Stimulated activated CD8-positive, alpha-beta memory T cell treated with anti-CD3 and anti-CD28 coated beads, Interleukin-4, amount 100 ng/mL, for 1 hour (primary cell): ENCODE measurements at regions not wholly inside any gene's neighbourhood (a gene's known extent, or its start where the extent isn't known, plus 50 kb on each side); places are given as distances from the start of the nearest gene placed in this dataset.
A peak's percentile ranks its signal among the peaks of the same experiment; 100 is the strongest.

Experiments used
- DNase-seq, 2 donors: peaks; one replicate each; pipeline ENCODE4 v3.0.0-alpha.2; 2020; ENCODE audit warnings: low read depth in 2 of 2, low spot score in 1 of 2

DNA sequence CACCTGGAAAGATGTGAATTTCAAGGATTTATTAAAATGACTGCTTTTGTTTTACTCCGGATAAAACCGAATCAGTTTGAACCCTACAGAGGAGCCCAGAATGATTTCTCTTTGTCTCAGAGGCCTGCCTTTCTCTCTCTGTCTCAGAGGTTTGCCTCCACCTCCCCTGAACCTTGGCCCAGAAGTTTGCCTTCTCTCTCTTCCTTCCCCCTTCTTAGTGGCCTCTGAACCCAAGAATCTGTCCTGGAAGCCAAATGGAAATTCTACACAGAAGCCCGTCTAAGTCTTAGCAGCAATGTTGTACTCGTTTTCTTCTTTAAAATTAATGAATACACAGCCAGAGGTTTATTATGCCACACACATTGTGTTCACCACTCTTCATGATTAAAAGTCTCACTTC is 200.7 kb downstream of the SOCS6 start:
- no peak for DNase-seq

DNA sequence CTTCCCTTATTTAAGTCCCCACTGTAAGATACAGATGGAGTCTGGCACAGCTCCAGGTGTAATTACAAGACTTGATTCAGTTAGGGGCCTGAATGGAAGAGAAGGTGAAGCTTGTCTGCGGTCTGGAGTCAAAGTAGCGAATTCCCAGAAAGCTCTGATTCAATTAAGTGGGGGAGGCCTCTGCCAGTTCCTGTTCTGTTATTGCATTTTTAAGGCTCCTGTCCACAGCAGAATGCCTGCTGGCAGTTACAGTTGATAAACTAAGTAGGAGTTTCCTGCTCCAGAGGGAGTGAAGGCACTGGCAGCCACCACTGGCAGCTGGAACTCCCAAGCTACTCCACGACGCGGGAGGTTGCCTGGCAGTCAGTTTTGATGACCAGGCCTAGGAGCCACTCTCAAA is 181.1 kb downstream of the SOCS6 start:
- no peak for DNase-seq

DNA sequence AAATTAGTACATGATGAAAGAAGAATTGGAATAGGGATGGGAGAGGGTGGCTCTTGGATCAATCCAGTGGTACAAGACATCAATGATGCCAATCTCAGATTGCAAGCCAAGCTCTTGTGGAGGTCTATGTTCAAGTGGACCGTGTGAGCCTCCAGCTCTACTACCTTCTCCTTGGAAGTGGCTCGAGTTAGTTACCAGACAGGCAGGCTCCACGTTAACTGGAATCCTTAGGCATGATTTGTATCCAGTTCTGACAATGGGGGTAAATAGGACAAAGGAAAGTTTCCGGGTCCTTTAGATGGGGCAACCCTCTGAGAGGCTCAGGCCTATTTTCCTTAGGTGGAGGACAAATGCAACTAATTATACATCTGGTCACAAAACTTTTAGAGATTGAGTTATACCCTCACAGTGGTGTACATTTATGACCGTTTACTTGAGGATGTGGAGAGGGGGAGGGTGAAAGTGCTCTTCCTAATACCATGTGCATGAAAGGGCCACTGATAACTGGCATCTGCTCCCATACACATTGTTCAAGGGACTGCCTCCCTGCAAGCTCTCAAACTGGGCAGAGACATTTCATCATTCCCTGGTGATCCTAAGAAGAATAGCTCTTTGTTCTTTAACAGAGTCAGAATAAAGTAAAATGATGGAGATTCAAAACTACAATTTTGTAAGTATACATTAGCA is 180.2 kb downstream of the SOCS6 start:
- DNase-seq, result no peak

DNA sequence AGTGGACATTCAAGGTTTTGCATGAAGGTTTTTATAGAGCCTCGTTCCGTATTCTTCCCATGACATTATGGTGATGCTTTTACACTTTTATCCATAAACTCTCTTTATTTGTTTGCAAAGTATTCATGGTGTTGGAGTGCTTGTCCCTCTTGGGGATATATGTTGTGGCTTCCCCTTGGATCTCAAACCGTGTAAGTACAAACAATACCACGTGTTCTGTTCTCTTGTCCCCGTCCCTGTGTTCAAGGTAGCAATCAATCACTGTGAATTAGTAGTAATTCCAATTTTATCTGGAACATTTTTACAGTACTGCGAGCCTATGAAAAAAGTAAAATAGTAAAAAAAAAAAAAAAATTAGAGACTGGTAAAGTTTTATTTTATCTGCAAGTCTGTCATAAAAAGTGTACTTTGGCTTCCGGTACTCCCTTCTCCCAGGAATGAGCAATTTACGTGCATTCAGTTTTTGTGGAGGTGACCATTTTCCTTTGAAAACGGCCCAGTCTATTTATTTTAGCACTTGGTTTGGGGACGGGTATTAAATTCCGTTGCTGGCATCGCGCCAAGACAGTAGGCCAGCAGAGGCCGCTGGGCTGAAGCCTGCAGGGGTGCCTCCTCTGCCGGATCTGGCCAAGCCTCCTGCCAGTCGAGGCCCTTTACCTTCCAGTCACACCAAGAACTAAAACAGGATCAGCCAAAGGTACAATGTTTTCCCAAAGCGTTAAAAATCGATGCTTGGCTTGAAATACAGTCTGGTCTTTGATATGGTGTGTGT is 175.7 kb downstream of the SOCS6 start:
- DNase-seq, result no peak

DNA sequence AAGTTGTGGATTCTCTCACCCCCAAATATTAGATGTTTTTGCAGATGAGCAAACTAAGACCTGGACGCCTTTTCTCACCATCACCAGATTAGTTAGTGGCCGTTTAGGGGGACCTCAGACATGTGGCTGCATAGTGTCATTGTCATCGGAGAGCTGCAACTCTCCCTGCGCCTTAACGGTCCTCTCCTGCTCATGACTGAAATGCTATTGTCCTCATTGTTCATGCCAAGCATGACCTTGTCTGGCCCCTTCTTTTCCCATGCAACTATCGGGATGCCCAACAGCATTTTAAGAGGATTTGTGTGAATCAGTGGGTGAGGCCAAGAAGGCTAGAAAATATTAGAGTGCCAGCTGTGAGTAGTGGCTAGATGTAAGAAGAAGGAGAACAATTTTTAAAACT is 174.2 kb downstream of the SOCS6 start:
- DNase-seq, result no peak

DNA sequence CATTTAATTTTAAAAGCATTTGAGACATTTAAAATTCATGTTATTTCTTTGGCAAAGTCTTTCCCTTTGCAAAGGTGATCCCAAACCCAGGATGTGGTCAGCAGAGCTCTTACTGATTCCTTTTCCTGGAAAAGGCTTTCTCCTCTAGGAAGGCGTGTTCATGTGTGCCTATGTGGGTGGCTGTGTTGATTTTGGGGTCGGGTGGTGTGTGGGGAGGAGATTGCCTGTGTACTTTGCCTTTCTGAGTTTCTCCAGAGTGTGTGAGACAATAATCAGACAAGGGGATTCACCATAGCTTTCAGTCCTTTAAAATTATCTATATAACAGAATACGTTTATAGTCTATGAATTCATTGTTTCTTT is 173.2 kb downstream of the SOCS6 start:
- DNase-seq, result no peak

DNA sequence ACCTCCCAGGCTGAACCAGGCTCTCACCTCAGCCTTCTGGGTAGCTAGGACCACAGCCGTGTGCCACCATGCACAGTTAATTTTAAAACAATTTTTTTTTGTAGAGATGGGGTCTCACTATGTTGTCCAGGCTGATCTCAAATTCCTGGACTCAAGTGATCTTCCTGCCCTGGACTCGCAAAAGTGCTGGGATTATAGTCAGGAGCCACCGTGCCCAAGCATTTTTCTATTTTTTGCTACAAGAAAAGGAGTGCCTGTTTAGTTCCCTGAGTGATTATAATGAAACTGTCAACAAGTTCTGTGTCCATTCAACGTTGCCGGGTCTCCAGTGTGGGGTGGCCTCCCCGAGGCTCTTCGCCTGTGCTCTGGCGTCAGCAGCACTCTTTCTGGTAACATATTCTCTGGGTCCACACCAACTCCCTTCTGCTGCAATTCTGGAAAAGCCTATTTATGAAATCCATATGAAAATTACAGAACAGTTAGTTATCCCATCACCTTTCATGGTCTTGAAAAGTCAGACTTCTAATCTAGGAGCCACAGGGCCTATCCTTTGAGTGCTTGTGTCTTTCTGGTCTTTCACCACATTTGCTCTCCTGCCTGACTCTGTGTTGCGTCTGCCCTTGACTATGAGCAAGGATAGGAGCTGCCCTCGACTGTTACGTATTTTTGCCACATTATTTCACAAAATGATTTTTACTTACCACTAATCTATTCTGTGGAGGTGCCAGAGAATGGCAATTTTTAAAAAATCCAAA is 172.7 kb downstream of the SOCS6 start:
- DNase-seq, result no peak

DNA sequence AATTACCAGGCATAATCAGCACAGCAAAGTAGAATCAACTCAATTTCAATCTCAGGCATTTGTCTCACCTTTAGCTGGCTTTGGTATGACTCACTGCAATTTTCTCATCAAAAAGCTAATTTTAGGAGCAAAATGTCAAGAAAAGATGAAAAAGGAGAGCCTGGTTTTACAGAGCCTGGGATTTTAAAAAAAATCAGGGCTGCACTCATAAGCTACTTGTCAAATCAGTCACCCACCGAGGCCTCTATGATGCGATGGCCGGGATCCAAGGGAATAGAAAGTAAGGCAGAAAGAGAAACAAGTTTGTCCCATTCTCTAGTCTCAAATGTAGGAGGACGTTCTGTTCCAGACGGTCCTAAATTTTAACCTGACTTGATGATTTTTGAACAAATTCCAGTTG is 170.9 kb downstream of the SOCS6 start:
- DNase-seq, result no peak

DNA sequence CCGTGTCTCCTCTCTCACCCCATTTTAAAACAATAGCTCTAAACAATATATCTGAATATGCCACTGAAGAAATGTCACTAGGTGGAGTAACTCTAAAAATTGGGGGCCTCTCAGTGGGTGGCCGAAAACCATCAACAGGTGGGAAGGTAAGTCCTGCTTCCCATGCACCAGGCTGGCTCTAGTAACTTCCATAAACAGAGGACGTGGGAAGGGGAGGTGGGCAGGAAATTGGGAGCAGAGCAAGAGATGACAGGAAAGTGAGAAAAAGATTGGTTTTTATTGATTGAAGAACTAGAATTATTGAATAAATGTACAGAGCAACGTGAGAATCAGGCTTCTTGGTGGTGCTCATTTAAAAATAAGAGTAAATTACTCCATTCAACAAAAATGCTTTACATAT is 170.4 kb downstream of the SOCS6 start:
- DNase-seq, result no peak

DNA sequence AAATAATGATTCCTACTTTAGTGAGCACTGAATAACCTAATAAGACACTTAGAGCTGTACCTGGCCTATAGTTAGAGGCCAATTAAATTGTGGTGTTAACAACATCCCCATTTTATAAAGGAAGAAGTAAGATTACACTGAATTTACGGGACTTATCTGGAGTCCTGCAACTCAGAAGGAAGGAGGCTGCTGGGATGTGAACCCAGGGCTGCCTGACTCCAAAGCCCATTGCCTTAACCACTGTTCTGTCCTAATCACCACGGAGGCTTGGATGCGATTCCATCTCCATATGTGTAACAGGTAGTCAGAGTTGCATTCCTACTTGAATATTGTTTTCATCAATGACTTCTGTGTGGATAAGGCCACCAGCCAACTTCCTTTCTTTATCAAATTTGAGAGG is 168.9 kb downstream of the SOCS6 start:
- DNase-seq, result no peak

DNA sequence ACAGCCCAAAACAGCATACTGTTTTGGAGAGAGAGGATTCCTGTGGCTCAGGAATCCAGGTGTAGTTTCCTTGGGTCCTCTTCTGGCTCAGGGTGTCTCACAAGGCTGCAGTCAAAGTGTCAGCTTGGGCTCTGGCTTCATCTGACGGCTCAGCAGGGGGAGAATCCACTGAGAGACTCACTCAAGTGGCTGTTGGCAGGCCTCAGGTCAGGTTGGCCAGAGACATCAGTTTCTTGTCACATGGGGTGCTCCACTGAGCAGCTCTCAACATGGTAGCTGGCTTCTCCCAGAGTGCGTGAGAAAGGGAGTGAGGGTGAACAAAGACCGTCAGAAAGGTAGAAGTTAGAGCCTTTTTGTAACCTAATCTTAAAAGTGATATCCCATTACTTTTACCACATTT is 168.4 kb downstream of the SOCS6 start:
- no peak for DNase-seq

DNA sequence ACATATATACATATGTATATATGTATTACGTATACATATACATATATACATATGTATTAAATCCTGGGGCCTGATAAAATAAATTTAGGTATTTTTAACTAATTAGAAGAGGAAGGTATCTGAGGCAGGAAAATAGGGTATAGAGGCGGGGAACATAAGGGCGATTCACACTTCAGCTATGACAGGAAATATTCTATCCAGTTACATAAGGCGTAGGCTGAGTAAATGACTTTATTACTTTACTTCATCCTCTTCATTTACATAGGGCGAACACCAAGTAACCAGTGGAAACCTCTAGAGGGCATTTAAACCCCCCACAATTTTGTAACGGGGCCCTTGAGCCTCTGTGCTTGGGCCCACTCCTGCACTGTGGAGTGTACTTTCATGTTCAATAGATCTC is 167.5 kb downstream of the SOCS6 start:
- DNase-seq, result no peak

DNA sequence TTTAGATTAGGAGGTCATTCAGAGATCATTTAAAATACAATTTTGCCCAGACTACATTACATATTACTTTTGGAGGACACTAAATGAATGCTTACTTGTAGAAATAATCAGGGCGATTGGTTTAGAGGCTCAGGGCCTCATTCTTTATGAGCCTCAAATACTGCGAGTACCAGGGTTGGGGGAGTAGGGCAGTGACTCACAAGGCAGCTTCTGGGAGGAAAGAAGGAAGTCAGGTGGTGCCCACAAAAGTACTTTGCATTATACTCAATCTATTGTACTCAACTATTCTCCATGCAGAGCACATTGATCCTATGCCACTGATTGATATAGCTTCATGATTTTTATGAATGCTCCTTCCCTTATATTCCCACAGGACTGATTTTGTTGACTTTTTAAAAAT is 166.9 kb downstream of the SOCS6 start:
- DNase-seq, result no peak

DNA sequence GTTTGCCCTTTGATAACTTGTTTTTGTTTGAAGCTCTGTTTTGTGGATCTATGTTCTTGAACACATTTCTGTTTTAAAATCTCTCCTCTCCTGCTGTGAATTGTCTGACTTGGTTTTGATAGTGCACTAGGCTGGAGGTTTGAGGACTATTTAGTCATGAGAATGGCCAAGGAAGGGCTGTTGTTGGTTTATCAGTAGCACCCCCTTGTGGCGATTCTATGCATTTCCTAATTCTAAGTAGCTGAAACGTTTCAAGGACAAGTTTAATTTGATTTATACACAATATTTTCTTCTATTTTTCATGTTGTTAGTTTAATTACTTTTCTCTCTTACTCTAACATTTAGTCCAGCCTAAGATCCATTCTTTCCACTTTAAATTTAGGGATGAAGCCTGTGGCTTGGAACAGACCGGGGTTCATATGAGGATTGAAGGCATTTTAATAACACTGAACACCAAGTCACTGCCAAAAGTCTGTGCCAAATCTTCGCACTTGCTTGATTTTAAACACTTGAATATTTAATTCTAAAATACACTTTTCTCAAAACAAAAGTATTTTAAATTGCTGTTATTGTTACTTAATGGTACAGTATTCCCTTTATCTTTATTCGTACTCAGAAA is 166.0 kb downstream of the SOCS6 start:
- DNase-seq, result peak in 1 of 2 donors; percentile 5

DNA sequence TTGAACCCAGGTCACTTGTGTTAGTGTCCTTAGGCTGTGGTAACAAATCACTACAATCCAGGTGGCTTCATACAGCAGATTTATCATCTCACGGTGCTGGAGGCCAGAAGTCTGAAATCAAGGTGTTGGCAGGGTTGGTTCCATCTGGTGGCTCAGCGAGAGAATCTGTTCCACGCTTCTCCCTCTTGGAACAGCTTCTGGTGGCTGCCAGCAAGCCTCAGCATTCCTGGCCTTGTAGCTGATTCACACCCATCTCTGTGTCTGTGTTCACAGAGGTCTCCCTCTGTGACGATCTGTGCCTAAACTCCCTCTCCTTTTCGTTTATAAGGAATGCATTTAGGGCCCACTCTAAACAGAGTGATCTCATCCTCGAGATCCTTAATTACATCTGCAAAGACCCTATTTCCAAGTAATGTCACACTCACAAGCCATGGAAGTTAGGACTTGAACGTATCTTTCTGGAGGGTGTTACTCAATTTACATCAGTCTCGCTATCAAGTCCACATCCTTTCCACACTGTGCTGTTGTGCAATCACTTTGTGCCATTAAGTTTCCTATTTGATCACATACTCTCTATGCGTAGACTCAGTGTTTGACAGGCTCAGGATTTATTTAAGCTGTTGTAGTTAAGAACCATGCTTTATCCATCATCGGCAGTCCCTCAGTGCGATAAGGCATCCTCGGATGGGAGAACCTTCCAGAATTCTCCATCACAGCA is 164.4 kb downstream of the SOCS6 start:
- no peak for DNase-seq

DNA sequence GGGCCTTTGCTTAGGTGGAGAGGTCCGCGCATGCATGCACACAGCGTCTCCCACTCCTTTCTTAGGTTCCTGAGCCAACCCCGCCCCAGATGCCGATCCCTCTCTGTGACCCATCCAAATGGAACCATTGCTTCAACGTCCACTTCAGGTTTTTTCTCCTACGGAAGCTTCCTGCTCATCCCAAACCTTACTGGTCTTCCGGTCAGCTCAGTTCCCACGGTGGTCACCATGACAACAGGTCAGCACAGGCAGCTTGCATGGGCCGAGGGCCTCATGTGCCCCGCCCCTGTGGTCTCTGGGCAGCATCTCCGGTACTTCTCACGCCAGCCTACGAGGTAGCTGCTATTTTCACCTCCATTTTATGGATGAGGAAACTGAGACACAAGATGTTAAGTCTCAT is 163.7 kb downstream of the SOCS6 start:
- DNase-seq, result no peak

DNA sequence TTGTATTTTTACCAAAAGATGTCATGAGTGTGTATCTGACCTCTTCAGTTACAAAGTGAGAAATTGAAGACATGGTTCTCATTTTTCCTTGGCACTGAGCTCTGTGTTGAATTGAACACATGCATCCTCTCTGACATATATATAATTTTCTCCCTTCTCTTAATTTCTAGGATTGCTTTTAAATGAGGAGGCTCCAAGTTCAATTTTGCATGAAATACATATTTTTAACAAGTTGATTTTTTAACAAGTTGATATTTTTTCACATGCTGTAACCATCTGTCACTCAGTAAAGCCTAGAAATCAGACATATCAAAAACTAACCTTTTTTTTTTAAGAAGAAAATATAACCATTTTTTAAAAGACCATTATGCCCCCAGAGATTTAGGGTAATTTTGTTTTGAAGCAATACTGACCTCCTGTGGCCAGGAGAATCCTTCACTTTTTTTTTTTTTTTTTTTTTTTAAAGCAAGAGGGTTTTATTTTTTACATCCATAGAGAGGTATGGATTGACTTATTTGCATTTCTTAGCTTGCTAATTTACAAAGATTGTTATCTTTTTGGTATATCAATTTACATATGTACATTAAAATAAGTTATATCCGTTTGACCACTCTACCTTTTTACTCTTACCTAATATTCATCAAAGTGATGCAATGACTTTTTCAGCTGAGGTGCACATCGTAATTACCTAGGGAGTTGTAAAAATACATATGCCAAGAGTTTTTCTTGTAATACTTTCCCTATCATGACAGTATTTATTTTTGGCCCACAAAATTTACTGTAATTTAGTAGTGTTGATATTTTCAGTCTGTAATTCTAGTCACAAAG is 161.8 kb downstream of the SOCS6 start:
- DNase-seq, result no peak

DNA sequence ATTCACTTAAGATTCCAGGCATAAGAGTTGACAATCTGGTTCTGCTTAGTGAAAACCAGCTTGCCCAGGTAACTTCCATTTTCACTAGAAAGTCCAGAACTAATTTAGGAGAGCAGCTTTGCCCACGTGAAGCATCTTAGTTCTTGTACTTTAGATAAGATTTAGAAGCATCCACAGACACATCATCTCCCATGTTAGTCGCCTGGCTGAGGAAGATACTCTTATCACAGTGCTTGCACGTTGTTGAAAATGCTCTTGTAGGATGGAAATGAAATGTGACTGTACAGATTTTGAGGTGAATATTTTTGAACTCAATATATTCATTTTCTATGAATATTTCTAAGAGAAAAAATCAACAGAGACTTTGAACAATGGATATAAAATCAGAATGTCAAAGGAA is 159.7 kb downstream of the SOCS6 start:
- DNase-seq, result no peak

DNA sequence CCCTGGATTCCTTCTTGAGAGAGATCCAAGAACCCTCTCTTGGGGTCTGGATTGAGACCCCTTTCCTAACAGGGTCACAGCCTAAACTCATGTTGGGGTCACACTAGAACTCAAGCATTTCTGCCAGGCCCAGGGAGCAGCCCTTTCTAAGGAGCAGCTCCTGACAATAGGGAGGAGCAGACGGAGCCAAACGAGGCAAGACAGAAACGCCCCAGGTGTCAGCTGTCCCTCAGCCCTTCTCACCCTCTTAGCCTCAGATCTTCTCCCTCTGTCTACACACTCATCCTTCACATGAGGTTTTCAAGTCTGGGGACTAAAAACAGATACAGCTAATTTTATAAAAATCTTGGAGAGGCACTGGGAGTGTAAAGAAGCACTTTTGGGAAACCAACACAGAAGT is 157.2 kb downstream of the SOCS6 start:
- DNase-seq, result no peak

DNA sequence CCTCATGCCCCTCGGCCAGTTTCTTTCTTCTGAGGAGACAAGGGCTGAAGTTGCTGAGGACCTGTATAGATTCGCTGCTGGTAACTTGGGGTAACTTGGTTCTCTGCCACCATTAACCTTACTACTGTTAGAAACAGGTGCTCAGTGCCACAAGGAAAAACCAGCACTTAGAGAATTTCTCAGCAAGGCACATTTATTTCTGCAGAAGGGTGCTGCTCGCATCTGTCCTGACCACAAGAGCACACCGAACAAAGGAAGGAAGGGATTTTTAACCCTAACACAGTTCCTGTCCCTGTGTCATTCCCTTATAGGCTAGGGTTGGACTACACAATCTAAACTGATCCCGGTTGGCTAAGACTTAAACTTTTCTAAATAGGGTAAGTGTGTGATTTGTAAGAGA is 154.1 kb downstream of the SOCS6 start:
- DNase-seq, result no peak
